K562 (cell line): ENCODE measurements at regions not wholly inside any gene's neighbourhood (a gene's known extent, or its start where the extent isn't known, plus 50 kb on each side); places are given as distances from the start of the nearest gene placed in this dataset.
"Not testable (repeated sequence)": the region's sequence is repeated elsewhere in the genome, so short reads cannot be mapped to it uniquely, and the experiment has no call there.

ENCODE experiments used
- ATAC-seq: fragments of 200-7000 bp; cut with Tn5 transposase; 3 replicates; pipeline ENCODE4 v1.9.1; 2020; ENCODE audit warnings: moderate library complexity
- BruUV-seq: library from RNA; stranded (reverse); fragments of 400-500 nt; replicated peaks from 2 replicates; lab custom pipeline; 2021; lab: Mats Ljungman, UMichigan
- CTCF ChIA-PET: fragments of 300-600 bp; formaldehyde crosslinking; extraction: SDS; loops from one replicate; lab custom pipeline; 2021; ENCODE audit warnings: low intra/inter-chr PET ratio; lab: Yijun Ruan, JAX
- POLR2A ChIA-PET: fragments of 300-600, 350-650 bp; sonication (Branson Sonifier 250); formaldehyde crosslinking; extraction: SDS; loops from one replicate; lab custom pipeline; 2021; ENCODE audit warnings: antibody characterized with exemption, inconsistent platforms; lab: Yijun Ruan, JAX
- DNase-seq, 4 experiments: peaks; one replicate each; pipeline versions ENCODE4 v3.0.0 to v3.0.0-alpha.2; 2011 to 2018; ENCODE audit warnings: low spot score in 3 of 4, mixed read lengths in 3 of 4; ENCODE audit errors: extremely low read depth in 1 of 4
- FAIRE-seq: peaks from 2 replicates; lab custom pipeline; 2011; peaks lifted over from hg19 to GRCh38; lab: Jason Lieb, UNC
- H2AFZ ChIP-seq: 2 replicates; pipeline ENCODE4 v1.6.0; 2011; ENCODE audit warnings: low read depth, low read length, control low read depth, inconsistent platforms
- H3K27ac ChIP-seq: fragments of 200-600 bp; 3 replicates; pipeline ENCODE4 v1.8.0; 2011; ENCODE audit warnings: low read depth, mild to moderate bottlenecking, control low read depth, inconsistent platforms, low read length, moderate library complexity, mixed read lengths; ENCODE audit errors: extremely low read depth
- H3K27me3 ChIP-seq, 2 experiments: fragments of 300-600 bp in 1 of 2; 2 replicates in 1 of 2; 3 replicates in 1 of 2; pipeline versions ENCODE4 v1.6.0 to v1.8.0; 2011; ENCODE audit warnings: inconsistent platforms in 2 of 2, low read length in 2 of 2, mild to moderate bottlenecking in 1 of 2, mixed read lengths in 1 of 2, moderate library complexity in 1 of 2; ENCODE audit not compliant: control insufficient read depth in 2 of 2, insufficient read depth in 2 of 2
- H3K36me3 ChIP-seq: fragments of 300-600 bp; 3 replicates; pipeline ENCODE4 v1.8.0; 2011; ENCODE audit warnings: mild to moderate bottlenecking, low read length, inconsistent platforms; ENCODE audit not compliant: control insufficient read depth, insufficient read depth
- H3K4me1 ChIP-seq, 2 experiments: fragments of 200-600 bp in 1 of 2; replicated peaks in 1 of 2; 2 replicates in 1 of 2; 3 replicates in 1 of 2; pipeline versions ENCODE4 v1.5.1 to v1.8.0; 2011; ENCODE audit warnings: inconsistent platforms in 2 of 2, low read length in 2 of 2, mild to moderate bottlenecking in 1 of 2, mixed read lengths in 1 of 2, moderate library complexity in 1 of 2; ENCODE audit not compliant: control insufficient read depth in 2 of 2, insufficient read depth in 2 of 2
- H3K4me2 ChIP-seq: 2 replicates; pipeline ENCODE4 v1.6.1; 2011; ENCODE audit warnings: low read length, control low read depth, inconsistent platforms, mixed read lengths; ENCODE audit not compliant: insufficient read depth
- H3K4me3 ChIP-seq: fragments of 200-600 bp; sonication (generic), shearing (Covaris generic); 2 replicates; pipeline ENCODE4 v1.5.1; 2016; ENCODE audit warnings: control low read depth, inconsistent platforms
- H3K79me2 ChIP-seq: fragments of 200-600 bp; 3 replicates; pipeline ENCODE4 v1.8.0; 2011; ENCODE audit warnings: low read length, inconsistent platforms; ENCODE audit not compliant: control insufficient read depth, insufficient read depth
- H3K9ac ChIP-seq, 2 experiments: 2 replicates each; pipeline versions ENCODE4 v1.6.0 to v1.6.1; 2011; ENCODE audit warnings: low read depth in 2 of 2, low read length in 2 of 2, control low read depth in 1 of 2, inconsistent platforms in 1 of 2, mild to moderate bottlenecking in 1 of 2, mixed read lengths in 1 of 2; ENCODE audit not compliant: insufficient read depth in 1 of 2
- H3K9me1 ChIP-seq: one replicate; pipeline ENCODE4 v1.6.0; 2011; ENCODE audit warnings: inconsistent platforms, mild to moderate bottlenecking, low read length, moderate library complexity; ENCODE audit not compliant: control insufficient read depth, insufficient read depth
- H3K9me3 ChIP-seq: replicated peaks from 2 replicates; pipeline ENCODE4 v1.5.1; 2011; ENCODE audit warnings: low read depth, low read length, inconsistent platforms; ENCODE audit not compliant: control insufficient read depth, insufficient read depth
- H4K20me1 ChIP-seq: replicated peaks from 2 replicates; pipeline ENCODE4 v1.6.1; 2011; ENCODE audit warnings: low read length, inconsistent platforms, mixed read lengths; ENCODE audit not compliant: control insufficient read depth, insufficient read depth
- CREB5 ChIP-seq: fragments of 250-450 bp; sonication (Bioruptor Pico); IDR thresholded peaks from 2 replicates; pipeline ENCODE4 v1.5.0; 2020; ENCODE audit warnings: mild to moderate bottlenecking
- GTF2A2 ChIP-seq: IDR thresholded peaks from 2 replicates; pipeline ENCODE4 v1.6.1; 2016; ENCODE audit warnings: mild to moderate bottlenecking, missing genetic modification characterization, missing compliant biosample characterization
- HEY1 ChIP-seq: fragments of 250-450 bp; sonication (Bioruptor Pico); IDR thresholded peaks from 2 replicates; pipeline ENCODE4 v1.5.0; 2020; ENCODE audit warnings: mild to moderate bottlenecking, moderate library complexity, borderline replicate concordance
- RFX5 ChIP-seq: IDR thresholded peaks from 2 replicates; pipeline ENCODE4 v1.6.1; 2011; ENCODE audit warnings: low read depth, mild to moderate bottlenecking, improper control_type of control experiment, low read length
- SFPQ ChIP-seq: fragments of 200-400 bp; formaldehyde crosslinking; IDR thresholded peaks from 2 replicates; pipeline ENCODE4 v1.6.1; 2017; ENCODE audit warnings: mild to moderate bottlenecking, low read depth, low read length, moderate library complexity
- ZNF121 ChIP-seq: sonication (generic); formaldehyde crosslinking; conservative IDR thresholded peaks from 2 replicates; pipeline ENCODE4 v1.8.0; 2022; ENCODE audit warnings: missing genetic modification reagents
- ZNF395 ChIP-seq: fragments of 200-800 bp; sonication (Bioruptor generic); IDR thresholded peaks from 2 replicates; pipeline ENCODE4 v1.6.1; 2017; ENCODE audit warnings: missing genetic modification characterization, missing compliant biosample characterization
- ZNF696 ChIP-seq: fragments of 250-450 bp; sonication (Bioruptor Pico); conservative IDR thresholded peaks from 2 replicates; pipeline ENCODE4 v1.4.0; 2020; ENCODE audit warnings: mild to moderate bottlenecking, moderate library complexity
- WGBS: fragments of 100-300 bp; shearing (Covaris generic); methylation state at CpG from one replicate; pipeline ENCODE4 v1.1.6; 2016; ENCODE audit warnings: low coverage, mixed read lengths; ENCODE audit not compliant: insufficient coverage; ENCODE audit errors: missing lambda C conversion rate; 5-methylcytosine and 5-hydroxymethylcytosine counted together
- in situ Hi-C: fragments of 300-500 bp; cut with MboI; formaldehyde crosslinking; loops from 4 replicates; pipeline ENCODE4 v1.15.0; 2018; ENCODE audit warnings: inconsistent platforms, mixed read lengths
- intact Hi-C: fragments of 100-400 bp; cut with micrococcal nuclease; formaldehyde crosslinking; loops from 2 replicates; pipeline ENCODE4 v1.14.2; 2022

GRCh38 chr2:78839259-78839658 lies 186.2 kb upstream of the REG3G start:
- Histone ChIP-seq H2AFZ (no peak overlapping the region), H3K9ac (no peak overlapping the region), H3K4me3 (no peak overlapping the region), H4K20me1 (no peaks in the 10 kb centered on the region), H3K4me1 (no peaks in the 10 kb centered on the region), H3K27ac (no peak overlapping the region), H3K36me3 (no peaks in the 10 kb centered on the region), H3K9me3 (no peaks in the 10 kb centered on the region), H3K9me1 (no peaks in the 10 kb centered on the region), H3K79me2 (no peaks in the 10 kb centered on the region), H3K4me2 (no peak overlapping the region), H3K27me3 (no peaks in the 10 kb centered on the region)
- CTCF ChIA-PET: no interaction called here
- BruUV-seq: no TSS peak
- FAIRE-seq (no peak), ATAC-seq (no peak), DNase-seq (no peak)
- TF ChIP-seq GTF2A2 (no peak), ZNF696 (CRISPR knock-in tag) (no peak), CREB5 (CRISPR knock-in tag) (no peak), RFX5 (no peak), ZNF395 (CRISPR knock-in tag) (no peak), ZNF121 (no peak), HEY1 (CRISPR knock-in tag) (no peak), SFPQ (no peak)
- in situ Hi-C loops (no loop called here), intact Hi-C loops (no loop called here)
- 0% methylated on average over 3 of the region's 3 CpGs for WGBS
- POLR2A ChIA-PET: no interaction called here

- H3K36me3 ChIP-seq, H3K4me2 ChIP-seq, CTCF ChIA-PET, H3K4me3 ChIP-seq, intact Hi-C loops, H2AFZ ChIP-seq, ATAC-seq, H3K79me2 ChIP-seq, in situ Hi-C loops, H3K27ac ChIP-seq, H4K20me1 ChIP-seq, H3K9ac ChIP-seq, H3K9me1 ChIP-seq, BruUV-seq, H3K9me3 ChIP-seq, FAIRE-seq, H3K4me1 ChIP-seq, POLR2A ChIA-PET, DNase-seq, H3K27me3 ChIP-seq: not testable (repeated sequence)
- 0% methylated on average over 10 of the region's 10 CpGs for WGBS
Measured at GRCh38 chr2:78840311-78840710, 185.2 kb upstream of the REG3G start.
